GM18873 (cell line): ENCODE measurements at regions not wholly inside any gene's neighbourhood (a gene's known extent, or its start where the extent isn't known, plus 50 kb on each side); places are given as distances from the start of the nearest gene placed in this dataset.
"Not testable (repeated sequence)": the region's sequence is repeated elsewhere in the genome, so short reads cannot be mapped to it uniquely, and the experiment has no call there.

Experiments
- ATAC-seq: cut with Tn5 transposase; IDR thresholded peaks from one replicate; pipeline ENCODE4 v1.9.1; 2021; ENCODE audit warnings: mild to moderate bottlenecking, moderate library complexity, moderate number of reproducible peaks; ENCODE audit not compliant: unreplicated experiment, low FRiP score

DNA sequence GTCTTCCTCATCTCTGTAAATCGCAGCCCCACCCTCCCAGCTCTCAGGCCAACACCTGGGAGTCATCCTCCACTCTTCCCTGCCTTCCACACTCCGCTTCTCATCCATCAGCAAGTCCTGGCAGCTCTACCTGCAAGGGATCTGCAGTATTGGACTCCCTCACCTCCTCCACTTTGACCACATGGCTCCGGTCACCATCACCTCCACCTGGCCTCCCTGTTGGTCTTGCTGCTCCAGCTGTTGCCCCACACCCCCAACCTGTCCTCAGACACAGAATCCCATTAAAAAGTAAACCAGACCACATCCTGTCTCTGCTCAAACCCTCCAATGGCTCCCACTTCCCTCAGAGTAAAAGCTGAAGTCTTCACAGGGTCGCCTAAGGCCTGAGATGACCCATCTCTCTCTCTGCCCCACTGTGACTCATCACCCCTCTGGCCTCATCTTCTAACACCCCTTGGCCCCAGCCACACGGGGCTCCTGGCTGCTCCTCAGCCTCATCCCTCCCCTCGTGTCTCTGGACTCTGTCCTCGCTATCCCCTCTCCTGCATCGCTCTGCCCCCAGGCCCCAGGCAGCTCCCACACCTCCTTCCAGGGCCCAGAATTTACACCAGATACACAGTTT, 185.1 kb upstream of the SULF2 start:
- no peak for ATAC-seq

DNA sequence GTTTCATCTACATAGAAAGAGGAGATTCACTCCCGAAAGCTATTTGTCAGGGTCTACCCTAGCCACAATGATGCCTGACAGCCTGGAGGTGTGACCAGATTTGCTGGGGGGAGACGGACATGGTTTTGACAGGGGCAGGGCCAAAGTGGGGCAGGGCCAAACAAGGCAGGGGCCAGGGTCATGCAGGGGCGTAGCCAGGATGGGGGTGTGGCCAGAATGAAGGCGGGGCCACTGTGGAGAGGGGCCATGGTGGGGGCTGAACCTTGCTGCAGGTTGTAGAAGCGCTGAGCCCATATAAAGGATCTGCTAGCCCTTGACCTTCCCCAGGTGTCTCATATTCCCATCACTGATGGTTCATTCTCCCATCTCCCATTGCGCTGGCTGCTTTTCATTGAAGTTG, 184.1 kb upstream of the SULF2 start:
- ATAC-seq = no peak

DNA sequence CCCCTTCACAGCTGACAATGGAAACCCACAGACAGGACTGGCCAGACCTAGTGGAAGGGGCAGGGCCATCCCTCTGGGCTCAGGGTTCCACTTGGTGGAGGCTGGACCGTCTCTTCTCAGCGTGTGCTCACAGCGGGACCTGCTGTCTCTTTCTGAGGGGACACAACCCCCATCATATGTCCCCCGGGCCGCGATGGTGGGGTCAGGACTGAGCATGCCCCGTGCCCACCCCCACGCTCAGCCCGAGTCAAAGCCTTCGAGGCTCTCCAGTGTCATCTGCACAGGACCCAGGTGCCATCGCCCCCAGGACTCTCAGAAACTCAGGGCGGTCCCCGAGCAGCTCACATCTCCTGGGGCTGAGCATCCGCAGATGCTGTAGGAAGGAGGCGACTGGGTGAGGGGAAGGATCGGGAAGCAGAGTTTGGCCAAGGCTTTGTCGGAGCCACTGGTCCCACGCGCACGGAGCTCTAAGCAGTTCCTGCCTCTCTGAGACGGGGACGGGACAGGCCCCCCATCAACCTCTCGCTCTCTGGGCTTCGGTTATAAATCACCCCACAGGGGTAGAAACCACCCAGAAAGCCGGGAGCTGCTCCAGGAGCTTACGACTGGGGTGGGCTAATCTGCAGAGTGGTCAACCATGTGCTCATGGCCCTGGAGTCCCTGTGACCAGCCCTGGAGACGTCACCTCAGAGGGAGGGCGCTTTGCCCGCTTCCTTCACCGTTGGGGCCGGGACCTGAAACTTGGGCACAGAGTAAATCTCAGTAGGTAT, 183.4 kb upstream of the SULF2 start:
- no peak for ATAC-seq

DNA sequence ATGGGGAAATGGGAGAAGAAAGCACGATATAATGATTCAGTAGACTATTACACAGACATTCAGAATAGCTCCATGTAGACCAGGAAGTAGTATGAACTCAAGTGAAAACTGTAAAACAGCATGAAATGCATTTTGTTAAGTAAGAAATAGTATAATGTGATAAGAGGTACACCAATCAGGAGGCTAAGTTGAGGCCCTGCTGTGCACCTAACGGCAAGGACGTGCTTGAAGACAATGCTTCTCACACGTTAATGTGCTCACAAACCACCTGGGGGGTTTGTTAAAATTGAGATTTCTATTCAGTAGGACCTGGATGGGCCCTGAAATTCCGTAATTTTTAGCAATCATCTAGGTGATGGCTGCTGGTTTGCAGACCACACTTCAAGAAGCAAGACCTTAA, 178.9 kb upstream of the SULF2 start:
- ATAC-seq = no peak

DNA sequence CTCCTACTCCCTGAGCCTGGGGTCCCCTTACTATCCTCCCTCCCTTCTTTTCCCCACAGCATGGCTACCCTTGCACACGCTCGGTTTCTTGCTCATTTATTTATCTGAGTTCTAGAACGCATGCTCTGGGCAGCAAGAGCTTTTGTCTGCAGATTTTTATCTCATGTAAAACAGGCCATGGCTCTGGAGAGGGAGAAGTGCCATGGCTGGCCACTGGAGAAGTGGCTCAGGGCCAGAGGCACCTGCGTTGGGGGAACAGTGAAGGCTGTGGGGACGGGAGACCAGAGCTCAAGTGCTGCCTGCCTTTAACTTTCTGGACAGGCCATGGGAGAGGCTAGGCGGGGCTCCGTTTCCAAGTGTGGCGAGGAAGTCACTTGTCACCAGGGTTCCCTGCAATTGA, 177.7 kb upstream of the SULF2 start:
- no peak for ATAC-seq

DNA sequence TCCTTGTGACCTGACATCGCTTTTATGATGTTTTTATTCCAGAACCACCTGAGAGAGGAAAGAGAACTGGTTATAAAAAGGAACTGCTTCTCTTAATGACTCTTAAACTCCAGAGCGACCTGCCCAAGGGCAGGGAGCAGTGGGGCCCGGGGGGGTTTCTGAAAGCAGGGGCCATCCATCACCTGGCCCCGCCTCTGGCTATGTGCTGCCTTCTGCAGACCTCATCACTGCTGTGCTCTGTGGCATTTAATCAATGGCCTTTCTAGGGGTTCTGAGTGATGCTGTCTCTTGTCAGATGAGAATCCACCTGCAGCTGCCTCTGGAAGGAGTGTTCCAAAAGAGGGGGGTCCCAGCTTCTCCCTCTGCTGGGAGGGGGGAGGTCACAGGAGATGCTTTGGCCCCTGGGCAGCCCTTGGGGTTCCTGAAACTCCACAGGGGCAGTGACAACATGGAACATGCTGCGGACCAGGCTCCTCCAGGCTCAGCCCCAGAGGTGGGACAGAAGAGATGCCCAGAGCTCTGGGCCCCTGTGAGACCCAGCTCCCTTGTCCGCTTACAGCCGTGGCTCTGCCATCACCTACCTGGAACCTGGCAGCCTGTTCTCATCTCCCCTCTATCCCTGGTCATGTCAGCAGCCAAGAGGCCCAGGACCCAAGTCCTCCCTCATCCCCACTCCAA, 177.1 kb upstream of the SULF2 start:
- no peak for ATAC-seq

DNA sequence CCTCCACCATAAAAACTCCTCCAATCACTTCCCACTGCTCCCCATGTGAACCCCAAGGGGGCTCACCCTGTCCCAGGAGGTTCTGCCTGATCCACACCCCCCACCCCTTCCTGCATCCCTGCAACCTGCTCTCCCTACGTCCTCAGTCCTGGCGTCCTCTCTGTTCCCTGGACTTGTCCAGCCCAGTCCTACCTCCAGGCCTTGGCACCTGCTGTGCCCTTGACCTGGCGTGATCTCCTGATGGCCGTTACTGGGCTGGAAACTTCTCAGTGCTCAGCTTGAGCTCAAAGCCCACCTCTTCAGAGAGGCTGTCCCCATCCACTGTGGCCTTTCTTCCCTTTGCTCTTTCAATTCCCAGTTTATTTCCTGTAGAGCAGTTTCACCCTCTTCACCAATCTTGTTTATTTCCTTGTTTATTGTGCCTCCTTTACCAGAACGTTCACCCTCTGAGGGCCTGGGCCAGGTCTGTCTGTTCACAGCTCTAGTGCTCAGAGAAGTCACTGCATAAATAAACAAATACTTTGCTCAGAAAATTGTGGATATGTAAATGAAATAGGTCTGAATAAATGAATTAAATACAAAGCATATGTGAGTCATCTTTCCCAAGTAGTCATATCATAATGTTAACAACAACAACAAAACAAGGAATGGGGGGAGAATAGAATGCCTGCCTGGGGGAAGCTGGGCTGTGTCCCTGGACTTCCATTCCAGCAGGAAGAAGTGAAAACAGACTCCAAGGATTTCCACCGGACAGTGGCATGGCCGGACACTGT, 175.7 kb upstream of the SULF2 start:
- ATAC-seq = no peak

DNA sequence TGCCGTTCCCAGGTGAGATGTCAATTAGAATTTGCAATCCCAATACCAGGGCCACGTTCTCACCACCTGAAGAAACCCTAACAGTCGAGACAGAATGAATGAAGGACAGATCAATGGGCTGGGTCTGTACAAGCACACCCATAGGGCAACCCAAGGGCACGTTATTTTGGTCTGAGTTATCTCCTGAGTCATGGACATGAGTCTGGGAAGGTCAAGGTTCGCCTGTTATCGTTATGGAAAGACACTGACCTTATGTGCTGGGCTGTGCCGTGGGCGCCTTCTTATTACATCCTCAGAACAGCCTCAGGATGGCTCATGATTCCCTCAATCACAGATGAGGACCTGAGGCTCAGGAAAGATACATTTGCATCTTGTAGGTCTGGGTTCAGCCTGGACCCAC, 175.0 kb upstream of the SULF2 start:
- ATAC-seq = no peak

DNA sequence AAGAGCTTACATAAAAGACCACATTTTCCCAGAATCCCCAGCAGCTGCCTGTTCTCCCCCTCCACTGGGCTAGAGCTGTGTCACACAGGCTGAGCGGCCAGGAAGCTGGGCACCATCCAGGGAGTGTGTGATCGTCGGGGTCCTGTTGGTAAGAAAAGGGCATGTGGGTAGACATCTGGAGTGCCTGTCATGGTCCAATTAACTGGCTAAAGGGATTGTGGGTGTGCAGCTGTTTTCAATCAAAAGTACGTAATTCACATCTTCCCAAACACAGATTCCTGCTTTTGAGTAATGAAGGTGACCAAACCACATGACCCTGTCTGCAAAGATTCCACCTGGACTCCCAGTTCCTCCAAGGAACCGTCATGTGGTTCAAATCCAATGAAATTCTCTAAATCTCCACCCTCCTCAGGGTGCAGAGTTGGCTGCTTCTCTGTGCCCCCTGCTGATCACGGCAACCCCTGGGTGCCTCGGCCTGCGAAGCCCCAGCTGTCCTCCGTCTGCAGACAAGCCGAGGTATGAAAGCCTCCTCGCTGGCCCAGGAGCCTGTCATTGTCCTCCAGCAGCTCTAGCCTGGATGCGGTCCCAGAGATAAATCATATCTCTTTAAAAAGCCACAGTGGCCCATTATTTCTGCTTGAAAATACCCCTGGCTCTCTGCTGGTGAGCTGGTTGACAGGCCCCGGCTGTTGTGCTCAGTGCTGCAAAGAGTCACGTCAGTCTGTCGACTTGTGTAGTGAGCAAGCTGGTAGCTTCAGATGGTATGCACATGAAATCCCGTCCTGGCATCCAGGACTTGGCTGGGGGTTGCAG, 172.9 kb upstream of the SULF2 start:
- not testable (repeated sequence) for ATAC-seq

DNA sequence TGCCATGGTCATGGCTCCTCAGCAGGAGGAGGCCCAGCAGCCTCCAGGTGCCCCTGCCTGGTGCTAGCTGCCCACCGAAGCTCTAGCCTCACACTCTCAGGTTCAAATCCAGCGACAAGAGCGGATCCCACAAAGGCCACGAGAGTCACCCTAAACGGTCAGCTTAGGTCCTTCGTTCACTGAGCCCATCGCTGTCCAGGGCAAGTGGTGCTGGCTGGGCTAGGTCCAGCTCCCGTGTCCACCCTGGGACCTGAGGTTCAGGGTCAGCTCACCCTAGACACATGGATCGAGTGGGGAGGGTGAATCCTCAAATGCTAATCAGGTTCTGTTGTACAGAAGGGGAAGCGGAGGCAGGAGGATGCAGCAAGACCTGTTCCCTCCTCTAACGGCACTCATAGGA, 171.9 kb upstream of the SULF2 start:
- ATAC-seq = no peak

DNA sequence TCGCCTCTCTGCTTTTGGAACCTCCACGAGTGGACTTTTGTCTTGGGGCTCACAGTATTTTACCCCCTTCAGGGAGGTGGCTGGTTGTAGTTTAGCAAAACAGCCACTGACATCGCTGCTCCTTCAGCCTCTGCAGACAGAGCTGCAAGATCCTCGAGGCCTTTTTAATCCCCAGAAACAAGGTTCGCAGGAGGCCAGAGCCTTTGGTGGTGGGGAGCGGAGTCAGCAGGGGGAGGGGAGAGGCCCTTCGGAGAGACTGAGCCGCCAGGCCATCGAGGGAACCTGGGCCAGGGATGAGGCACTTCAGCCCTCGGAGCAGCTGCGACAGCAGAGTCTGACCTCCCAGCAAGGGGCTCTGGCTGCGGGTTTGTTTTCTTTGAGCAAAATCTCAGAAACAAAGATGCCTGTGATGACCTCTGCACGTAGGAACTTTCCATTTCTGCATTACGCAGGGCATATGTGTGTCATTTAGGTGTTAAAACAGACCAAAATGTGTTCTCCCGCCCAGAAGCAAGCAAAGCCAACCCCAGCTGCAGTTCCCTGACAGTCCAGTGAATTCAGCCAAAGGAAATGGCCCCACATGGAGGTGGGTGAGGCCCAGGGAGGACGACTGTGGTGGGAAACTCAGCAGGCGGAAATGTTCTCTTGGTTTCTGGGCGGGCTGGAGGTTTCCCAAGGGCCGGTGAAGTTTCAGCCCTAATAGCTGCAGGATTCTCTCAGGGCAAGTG, 171.2 kb upstream of the SULF2 start:
- ATAC-seq = no peak

DNA sequence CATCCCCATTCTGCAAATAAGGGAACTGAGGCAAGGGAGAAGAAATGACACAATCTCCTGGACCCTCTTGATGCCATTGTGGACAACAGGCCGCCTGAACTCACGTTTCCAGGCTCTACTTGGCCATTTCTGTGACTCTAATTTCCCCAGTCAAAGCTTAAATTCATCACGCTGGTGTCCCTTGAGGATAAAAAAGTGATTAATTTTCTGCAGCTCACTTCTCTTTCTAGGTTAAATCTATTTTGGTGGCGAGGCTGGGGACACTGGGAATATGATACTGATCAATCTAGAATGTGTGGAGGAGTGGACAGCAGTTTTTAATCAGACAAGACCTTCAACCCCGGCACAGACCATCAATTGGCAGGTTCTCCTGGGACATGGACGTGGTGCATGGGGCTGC, 168.2 kb upstream of the SULF2 start:
- ATAC-seq = no peak

DNA sequence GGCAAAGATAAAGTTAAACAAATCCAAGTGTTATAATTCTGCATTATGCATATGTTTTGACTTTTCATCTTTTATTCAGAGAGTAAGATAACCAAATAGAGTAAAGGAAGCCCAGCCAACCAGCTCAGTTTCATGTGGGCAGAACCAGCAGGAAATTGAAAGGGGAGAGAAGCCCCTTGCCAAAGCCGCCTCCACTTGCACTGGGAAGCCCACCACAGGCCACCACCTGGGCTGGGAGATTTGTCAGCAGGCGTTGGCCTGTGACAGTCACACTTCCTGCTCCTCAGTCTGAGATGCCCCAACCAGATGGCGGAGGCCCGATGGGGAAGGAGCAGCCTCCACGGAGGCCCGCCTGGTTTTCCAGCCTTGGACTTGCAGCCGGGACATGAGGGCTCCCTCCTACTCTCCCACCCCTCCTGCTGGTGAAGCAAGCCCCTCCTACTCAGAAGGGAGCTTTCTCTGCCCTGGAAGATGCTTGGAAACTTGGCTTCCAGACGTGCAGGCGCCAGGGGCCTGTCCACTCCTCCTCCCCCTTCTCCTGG, 166.8 kb upstream of the SULF2 start:
- ATAC-seq = no peak

DNA sequence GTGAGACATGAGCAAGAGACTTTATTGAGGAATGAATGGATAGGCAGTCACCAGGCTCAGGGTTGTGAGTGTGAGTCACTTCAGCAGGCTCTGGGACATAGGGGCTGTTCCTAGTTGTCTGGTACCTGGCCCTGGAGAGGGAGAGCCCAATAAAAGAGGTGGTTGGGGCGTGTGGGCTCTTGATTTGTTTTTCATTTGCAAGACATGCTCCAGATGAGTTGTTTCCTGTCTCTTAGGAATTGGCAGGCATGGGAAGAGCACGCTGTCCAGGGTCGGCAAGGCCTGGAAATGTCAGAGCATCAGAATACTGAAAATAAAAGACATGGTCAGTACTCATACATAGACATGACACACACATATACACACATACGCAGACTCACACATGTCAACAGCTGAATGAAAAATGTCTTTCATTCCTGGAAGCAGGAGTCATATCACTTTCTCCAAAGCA, 166.3 kb upstream of the SULF2 start:
- no peak for ATAC-seq

DNA sequence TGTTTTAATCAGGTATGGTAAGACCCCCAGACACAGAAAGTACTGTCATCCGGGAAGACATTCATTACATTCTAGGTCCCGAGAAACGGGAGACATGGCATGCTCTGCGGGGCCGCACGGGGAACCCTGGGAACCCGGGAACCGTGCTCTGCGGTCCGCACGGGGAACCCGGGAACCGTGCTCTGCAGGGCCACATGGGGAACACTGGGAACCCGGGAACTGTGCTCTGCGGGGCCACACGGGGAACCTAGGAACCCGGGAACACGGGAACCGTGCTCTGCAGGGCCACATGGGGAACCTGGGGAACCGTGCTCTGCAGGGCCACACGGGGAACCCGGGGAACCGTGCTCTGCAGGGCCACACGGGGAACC, 165.6 kb upstream of the SULF2 start:
- no peak for ATAC-seq

DNA sequence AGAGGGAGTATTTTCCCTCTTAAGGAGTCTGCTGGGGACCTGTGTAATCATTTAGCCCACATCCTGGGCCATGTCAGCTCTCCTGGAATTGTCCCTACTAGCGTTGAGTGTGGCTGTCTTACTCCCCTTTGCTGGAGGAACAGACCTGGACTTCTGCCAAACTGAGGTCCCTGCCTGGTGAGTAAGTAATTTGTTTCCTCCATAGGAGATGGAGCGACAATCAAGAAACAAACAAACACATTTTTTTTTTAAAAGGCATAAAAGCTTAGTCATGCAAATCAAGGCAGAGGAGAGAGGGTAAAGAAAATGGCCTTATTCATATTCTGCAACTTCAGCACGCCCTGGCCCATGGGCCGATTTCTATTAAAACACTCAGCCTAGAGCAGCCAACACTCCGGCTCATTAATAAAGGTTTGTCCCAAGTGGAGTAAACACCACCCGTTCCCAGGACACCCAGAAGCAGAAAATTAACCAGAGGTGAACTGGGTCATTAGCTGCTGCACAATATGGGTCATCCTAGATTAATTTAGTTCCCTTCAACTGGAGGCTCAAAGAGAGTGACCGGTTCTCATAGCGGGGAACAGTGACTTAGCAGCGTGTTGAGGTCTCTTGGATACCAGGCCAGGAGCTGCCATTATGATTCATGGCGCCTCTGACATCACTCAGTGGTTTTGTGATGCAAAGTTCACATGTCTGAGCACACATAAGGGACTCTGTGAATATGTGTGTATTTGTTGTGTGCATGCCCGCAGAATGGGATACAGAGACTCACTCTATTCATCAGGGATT, 165.0 kb upstream of the SULF2 start:
- no peak for ATAC-seq

DNA sequence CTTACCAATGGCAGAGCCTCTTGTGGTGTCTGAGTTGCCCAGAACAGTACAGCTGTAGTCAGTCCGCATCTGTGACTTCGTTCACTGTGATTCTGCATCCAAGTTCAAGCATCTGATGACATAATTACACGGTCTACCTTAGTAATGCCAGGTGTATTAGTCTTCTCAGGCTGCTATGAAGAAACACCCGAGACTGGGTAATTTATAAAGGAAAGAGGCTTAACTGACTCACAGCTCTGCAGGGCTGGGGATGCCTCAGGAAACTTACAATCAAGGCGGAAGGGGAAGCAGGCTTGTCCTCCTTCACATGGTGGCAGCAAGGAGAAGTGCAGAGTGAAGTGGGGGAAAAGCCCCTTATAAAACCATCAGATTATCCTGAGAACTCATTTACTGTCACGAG, 163.9 kb upstream of the SULF2 start:
- ATAC-seq = no peak

DNA sequence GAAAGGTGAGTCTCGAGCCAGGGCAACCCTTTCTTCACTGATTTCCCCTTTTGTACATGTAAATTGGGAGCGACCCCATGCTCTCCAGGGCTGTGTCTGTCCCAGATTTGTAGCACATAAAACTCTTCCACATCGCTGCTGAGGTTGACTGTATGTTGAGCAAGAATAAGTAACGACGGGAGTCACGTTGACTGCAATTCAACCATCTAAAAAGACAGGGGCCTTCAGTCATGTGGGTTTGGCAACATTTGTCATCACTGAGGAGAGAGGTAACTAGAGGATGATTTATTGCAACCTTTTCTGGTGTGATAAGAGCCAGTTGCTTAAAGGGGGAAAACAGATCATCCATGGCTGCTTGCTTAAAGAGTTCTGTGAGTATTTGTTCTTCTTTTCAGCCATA, 159.4 kb upstream of the SULF2 start:
- ATAC-seq = no peak

DNA sequence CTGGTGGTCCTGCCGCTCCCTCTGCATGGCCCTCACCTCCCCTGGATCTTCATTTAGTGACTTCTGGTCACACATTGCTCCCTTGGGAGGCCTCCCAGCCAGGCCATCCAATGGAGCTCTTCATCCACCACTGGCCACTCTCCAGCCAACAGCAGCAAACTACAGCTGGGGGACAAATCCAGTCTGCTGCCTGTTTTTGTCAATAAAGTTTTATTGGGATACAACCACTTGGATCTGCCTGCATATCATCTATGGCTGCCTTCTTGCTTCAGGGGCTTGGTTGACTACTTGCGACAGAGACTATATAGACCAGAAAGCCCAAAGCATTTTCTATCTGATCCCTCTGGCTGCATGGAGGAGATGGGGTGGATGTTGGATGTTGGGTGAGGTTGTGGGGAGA, 156.6 kb upstream of the SULF2 start:
- ATAC-seq = no peak
